ENCODE measurements at regions not wholly inside any gene's neighbourhood (a gene's known extent, or its start where the extent isn't known, plus 50 kb on each side); places are given as distances from the start of the nearest gene placed in this dataset.

GRCh38 chr20:22354647-22355046 lies 229.7 kb downstream of the FOXA2 start:
- H3K36me3 Mint-ChIP-seq (ENCODE audit: insufficient read depth, unreplicated experiment) = no peaks in the 10 kb centered on the region
- no peak for DNase-seq
- no peaks in the 10 kb centered on the region for H3K9me3 Mint-ChIP-seq (ENCODE audit: unreplicated experiment)
- no peak for TF ChIP-seq CTCF (IDR thresholded peaks at IDR 0.05; ENCODE audit: insufficient read depth in 1 of 2, low read depth in 1 of 2, low read length in 1 of 2, severe bottlenecking in 1 of 2, unreplicated experiment in 1 of 2)
- no peaks in the 10 kb centered on the region for H3K27me3 ChIP-seq (replicated peaks; ENCODE audit: control insufficient read depth, insufficient read depth, low read length)
- 0 out of 2 replicates have a peak, but pooled peaks cover 4% of the 10 kb centered on the region for H3K4me1 ChIP-seq
- H3K4me3 Mint-ChIP-seq (ENCODE audit: unreplicated experiment) = no peak overlapping the region
- intact Hi-C loops (cut with micrococcal nuclease; ENCODE audit: unreplicated experiment) = no loop called here
- no peaks in the 10 kb centered on the region for H3K9me3 ChIP-seq
- ChIA-PET POLR2A (no interaction called here), CTCF (interaction anchor here (0.5 kb wide), 1 partner anchor 208 kb away, joined by 3 read pairs; no protein-coding TSS in a partner anchor)
- H3K36me3 ChIP-seq (ENCODE audit: control insufficient read depth, insufficient read depth, low read length) = no peaks in the 10 kb centered on the region
- no peak overlapping the region for H3K4me3 ChIP-seq (ENCODE audit: low read depth, low read length)
- no TSS peak for BruUV-seq (replicated peaks)
- H3K4me1 Mint-ChIP-seq (ENCODE audit: low read depth, unreplicated experiment) = no peaks in the 10 kb centered on the region
- H3K27me3 Mint-ChIP-seq (ENCODE audit: insufficient read depth, unreplicated experiment) = peaks cover 18% of the 10 kb centered on the region
- no peak overlapping the region for H3K27ac Mint-ChIP-seq (ENCODE audit: unreplicated experiment)

- DNase-seq = no peak
- ChIA-PET CTCF (no interaction called here), POLR2A (no interaction called here)
- H3K27ac Mint-ChIP-seq (ENCODE audit: unreplicated experiment) = no peak overlapping the region
- no peaks in the 10 kb centered on the region for H3K9me3 Mint-ChIP-seq (ENCODE audit: unreplicated experiment)
- H3K4me3 Mint-ChIP-seq (ENCODE audit: unreplicated experiment) = no peak overlapping the region
- Histone ChIP-seq H3K9me3 (no peaks in the 10 kb centered on the region), H3K4me1 (0 out of 2 replicates have a peak, but pooled peaks cover 4% of the 10 kb centered on the region), H3K27me3 (replicated peaks; ENCODE audit: control insufficient read depth, insufficient read depth, low read length) (no peaks in the 10 kb centered on the region), H3K4me3 (ENCODE audit: low read depth, low read length) (no peak overlapping the region), H3K36me3 (ENCODE audit: control insufficient read depth, insufficient read depth, low read length) (no peaks in the 10 kb centered on the region)
- H3K27me3 Mint-ChIP-seq (ENCODE audit: insufficient read depth, unreplicated experiment) = peaks cover 12% of the 10 kb centered on the region
- no TSS peak for BruUV-seq (replicated peaks)
- H3K4me1 Mint-ChIP-seq (ENCODE audit: low read depth, unreplicated experiment) = no peaks in the 10 kb centered on the region
- intact Hi-C loops (cut with micrococcal nuclease; ENCODE audit: unreplicated experiment) = no loop called here
- no peaks in the 10 kb centered on the region for H3K36me3 Mint-ChIP-seq (ENCODE audit: insufficient read depth, unreplicated experiment)
- TF ChIP-seq CTCF (IDR thresholded peaks at IDR 0.05; ENCODE audit: insufficient read depth in 1 of 2, low read depth in 1 of 2, low read length in 1 of 2, severe bottlenecking in 1 of 2, unreplicated experiment in 1 of 2) = no peak
Measured at GRCh38 chr20:22353586-22353985, 230.8 kb downstream of the FOXA2 start.

- no peaks in the 10 kb centered on the region for H3K9me3 Mint-ChIP-seq (ENCODE audit: unreplicated experiment)
- POLR2A ChIA-PET = no interaction called here
- Histone ChIP-seq H3K27me3 (replicated peaks; ENCODE audit: control insufficient read depth, insufficient read depth, low read length) (no peaks in the 10 kb centered on the region), H3K4me1 (0 out of 2 replicates have a peak, but pooled peaks cover 4% of the 10 kb centered on the region), H3K4me3 (ENCODE audit: low read depth, low read length) (no peak overlapping the region), H3K9me3 (no peaks in the 10 kb centered on the region), H3K36me3 (ENCODE audit: control insufficient read depth, insufficient read depth, low read length) (no peaks in the 10 kb centered on the region)
- no peaks in the 10 kb centered on the region for H3K4me1 Mint-ChIP-seq (ENCODE audit: low read depth, unreplicated experiment)
- CTCF ChIA-PET = interaction anchor here (0.6 kb wide), 2 partner anchors 18 to 1095 kb away, joined by 3 to 4 read pairs; no protein-coding TSS in a partner anchor
- TF ChIP-seq CTCF (IDR thresholded peaks at IDR 0.05; ENCODE audit: insufficient read depth in 1 of 2, low read depth in 1 of 2, low read length in 1 of 2, severe bottlenecking in 1 of 2, unreplicated experiment in 1 of 2) = no peak
- intact Hi-C loops (cut with micrococcal nuclease; ENCODE audit: unreplicated experiment) = no loop called here
- H3K4me3 Mint-ChIP-seq (ENCODE audit: unreplicated experiment) = no peak overlapping the region
- no peak overlapping the region for H3K27ac Mint-ChIP-seq (ENCODE audit: unreplicated experiment)
- no peak for DNase-seq
- no TSS peak for BruUV-seq (replicated peaks)
- peaks cover 6% of the 10 kb centered on the region for H3K27me3 Mint-ChIP-seq (ENCODE audit: insufficient read depth, unreplicated experiment)
- no peaks in the 10 kb centered on the region for H3K36me3 Mint-ChIP-seq (ENCODE audit: insufficient read depth, unreplicated experiment)
Measured at GRCh38 chr20:22352019-22352418, 232.4 kb downstream of the FOXA2 start.

Measured in Caco-2 (cell line).